Caco-2 (cell line): ENCODE measurements at regions not wholly inside any gene's neighbourhood (a gene's known extent, or its start where the extent isn't known, plus 50 kb on each side); places are given as distances from the start of the nearest gene placed in this dataset.

Experiments used
- BruUV-seq: library from RNA; stranded (reverse); fragments of 400-500 nt; replicated peaks from 2 replicates; lab custom pipeline; 2021; lab: Mats Ljungman, UMichigan
- CTCF ChIA-PET: fragments of 300-600 bp; sonication (Branson Sonifier 250); formaldehyde crosslinking; loops from one replicate; lab custom pipeline; 2022; ENCODE audit warnings: antibody characterized with exemption; lab: Charles Lee
- POLR2A ChIA-PET: fragments of 300-600 bp; sonication (Branson Sonifier 250); formaldehyde crosslinking; loops from one replicate; lab custom pipeline; 2022; ENCODE audit warnings: antibody characterized with exemption; lab: Charles Lee
- DNase-seq, 2 experiments: peaks; one replicate each; pipeline versions ENCODE4 v3.0.0 to v3.0.0-alpha.2; 2020 to 2022
- H3K27me3 ChIP-seq: replicated peaks from 2 replicates; pipeline ENCODE4 v1.6.0; 2011; ENCODE audit warnings: low read length; ENCODE audit not compliant: control insufficient read depth, insufficient read depth
- H3K36me3 ChIP-seq: 2 replicates; pipeline ENCODE4 v1.5.1; 2011; ENCODE audit warnings: low read length; ENCODE audit not compliant: control insufficient read depth, insufficient read depth
- H3K4me1 ChIP-seq: fragments of 250-450 bp; sonication (Bioruptor Pico); 2 replicates; pipeline ENCODE4 v1.5.1; 2020; ENCODE audit warnings: mild to moderate bottlenecking
- H3K4me3 ChIP-seq: 2 replicates; pipeline ENCODE4 v1.5.1; 2011; ENCODE audit warnings: low read depth, mild to moderate bottlenecking, control low read depth, low read length
- H3K9me3 ChIP-seq: fragments of 250-450 bp; sonication (Bioruptor Pico); 2 replicates; pipeline ENCODE4 v1.5.1; 2020; ENCODE audit warnings: mild to moderate bottlenecking, moderate library complexity
- H3K27ac Mint-ChIP-seq: one replicate; pipeline ENCODE4 v1.8.0; 2022; ENCODE audit warnings: mixed read lengths; ENCODE audit not compliant: unreplicated experiment
- H3K27me3 Mint-ChIP-seq: one replicate; pipeline ENCODE4 v1.8.0; 2022; ENCODE audit warnings: mixed read lengths; ENCODE audit not compliant: insufficient read depth, unreplicated experiment
- H3K36me3 Mint-ChIP-seq: one replicate; pipeline ENCODE4 v1.8.0; 2022; ENCODE audit warnings: mild to moderate bottlenecking, mixed read lengths; ENCODE audit not compliant: insufficient read depth, unreplicated experiment
- H3K4me1 Mint-ChIP-seq: one replicate; pipeline ENCODE4 v1.8.0; 2022; ENCODE audit warnings: low read depth, mixed read lengths; ENCODE audit not compliant: unreplicated experiment
- H3K4me3 Mint-ChIP-seq: one replicate; pipeline ENCODE4 v1.8.0; 2022; ENCODE audit warnings: mild to moderate bottlenecking, moderate library complexity, mixed read lengths; ENCODE audit not compliant: unreplicated experiment
- H3K9me3 Mint-ChIP-seq: one replicate; pipeline ENCODE4 v1.8.0; 2022; ENCODE audit warnings: mixed read lengths; ENCODE audit not compliant: unreplicated experiment
- intact Hi-C: fragments of 100-400 bp; cut with micrococcal nuclease; formaldehyde crosslinking; loops from one replicate; pipeline ENCODE4 v1.10.0; 2022; ENCODE audit not compliant: unreplicated experiment
- TF ChIP-seq, protein P1 (sequence below), 2 experiments: fragments of 200-600 bp in 1 of 2; IDR thresholded peaks; 1 replicate in 1 of 2; 2 replicates in 1 of 2; pipeline versions ENCODE4 v1.5.1 to v1.8.0; 2011 to 2022; ENCODE audit warnings: antibody characterized with exemption in 1 of 2, control low read depth in 1 of 2, inconsistent platforms in 1 of 2, low read depth in 1 of 2, low read length in 1 of 2, mild to moderate bottlenecking in 1 of 2, moderate library complexity in 1 of 2; ENCODE audit not compliant: insufficient read depth in 1 of 2, severe bottlenecking in 1 of 2, unreplicated experiment in 1 of 2

DNA sequence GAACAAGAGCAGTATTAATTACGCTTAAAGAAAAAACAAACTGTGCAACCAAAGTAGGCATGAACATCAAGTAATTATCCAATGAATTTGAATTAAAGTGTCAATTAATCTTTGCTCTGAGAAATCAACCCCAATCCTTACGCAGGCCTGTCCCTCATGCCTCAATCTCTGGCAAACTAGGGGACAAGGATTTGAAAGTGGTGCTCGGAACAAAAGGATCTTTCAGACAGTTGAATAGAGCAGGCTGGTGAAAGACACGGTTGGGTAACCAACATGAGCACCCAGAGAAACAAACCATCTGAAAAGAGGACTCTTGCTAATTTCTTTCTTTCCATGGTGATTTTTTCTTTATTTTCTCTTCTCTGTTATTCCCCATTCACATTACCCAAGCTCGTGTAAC, 203.5 kb upstream of the PHF14 start:
- POLR2A ChIA-PET: no interaction called here
- no TSS peak for BruUV-seq
- Histone ChIP-seq H3K27me3 (no peaks in the 10 kb centered on the region), H3K4me3 (no peak overlapping the region), H3K4me1 (no peaks in the 10 kb centered on the region), H3K36me3 (no peaks in the 10 kb centered on the region), H3K9me3 (no peaks in the 10 kb centered on the region)
- intact Hi-C loops: no loop called here
- no peaks in the 10 kb centered on the region for H3K9me3 Mint-ChIP-seq
- CTCF ChIA-PET: no interaction called here
- H3K27me3 Mint-ChIP-seq: peaks cover 9% of the 10 kb centered on the region
- H3K4me3 Mint-ChIP-seq: no peak overlapping the region
- no peaks in the 10 kb centered on the region for H3K36me3 Mint-ChIP-seq
- no peak for DNase-seq
- no peaks in the 10 kb centered on the region for H3K4me1 Mint-ChIP-seq
- no peak overlapping the region for H3K27ac Mint-ChIP-seq
- TF ChIP-seq, protein P1, sequence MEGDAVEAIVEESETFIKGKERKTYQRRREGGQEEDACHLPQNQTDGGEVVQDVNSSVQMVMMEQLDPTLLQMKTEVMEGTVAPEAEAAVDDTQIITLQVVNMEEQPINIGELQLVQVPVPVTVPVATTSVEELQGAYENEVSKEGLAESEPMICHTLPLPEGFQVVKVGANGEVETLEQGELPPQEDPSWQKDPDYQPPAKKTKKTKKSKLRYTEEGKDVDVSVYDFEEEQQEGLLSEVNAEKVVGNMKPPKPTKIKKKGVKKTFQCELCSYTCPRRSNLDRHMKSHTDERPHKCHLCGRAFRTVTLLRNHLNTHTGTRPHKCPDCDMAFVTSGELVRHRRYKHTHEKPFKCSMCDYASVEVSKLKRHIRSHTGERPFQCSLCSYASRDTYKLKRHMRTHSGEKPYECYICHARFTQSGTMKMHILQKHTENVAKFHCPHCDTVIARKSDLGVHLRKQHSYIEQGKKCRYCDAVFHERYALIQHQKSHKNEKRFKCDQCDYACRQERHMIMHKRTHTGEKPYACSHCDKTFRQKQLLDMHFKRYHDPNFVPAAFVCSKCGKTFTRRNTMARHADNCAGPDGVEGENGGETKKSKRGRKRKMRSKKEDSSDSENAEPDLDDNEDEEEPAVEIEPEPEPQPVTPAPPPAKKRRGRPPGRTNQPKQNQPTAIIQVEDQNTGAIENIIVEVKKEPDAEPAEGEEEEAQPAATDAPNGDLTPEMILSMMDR (IDR thresholded peaks at IDR 0.05; ENCODE audit: insufficient read depth in 1 of 2, low read depth in 1 of 2, low read length in 1 of 2, severe bottlenecking in 1 of 2, unreplicated experiment in 1 of 2): no peak

- H3K4me1 ChIP-seq: no peaks in the 10 kb centered on the region
- H3K9me3 ChIP-seq: no peaks in the 10 kb centered on the region
- no peaks in the 10 kb centered on the region for H3K36me3 ChIP-seq
- H3K27me3 ChIP-seq: no peaks in the 10 kb centered on the region
- TF ChIP-seq, protein P1 (IDR thresholded peaks at IDR 0.05; ENCODE audit: insufficient read depth in 1 of 2, low read depth in 1 of 2, low read length in 1 of 2, severe bottlenecking in 1 of 2, unreplicated experiment in 1 of 2): no peak
- DNase-seq: no peak
- Mint-ChIP-seq H3K4me1 (no peaks in the 10 kb centered on the region), H3K27me3 (peaks cover 9% of the 10 kb centered on the region), H3K36me3 (no peaks in the 10 kb centered on the region), H3K9me3 (no peaks in the 10 kb centered on the region), H3K4me3 (no peak overlapping the region), H3K27ac (no peak overlapping the region)
- CTCF ChIA-PET: no interaction called here
- H3K4me3 ChIP-seq: no peak overlapping the region
- intact Hi-C loops: no loop called here
- POLR2A ChIA-PET: no interaction called here
- BruUV-seq: no TSS peak
These were observed 200.2 kb upstream of the PHF14 start for GRCh38 chr7:10773430-10773829.

- intact Hi-C loops: no loop called here
- Histone ChIP-seq H3K9me3 (no peaks in the 10 kb centered on the region), H3K4me1 (no peaks in the 10 kb centered on the region), H3K27me3 (no peaks in the 10 kb centered on the region), H3K4me3 (no peak overlapping the region), H3K36me3 (no peaks in the 10 kb centered on the region)
- no peak for DNase-seq
- no peak overlapping the region for H3K4me3 Mint-ChIP-seq
- no peak overlapping the region for H3K27ac Mint-ChIP-seq
- ChIA-PET CTCF (no interaction called here), POLR2A (no interaction called here)
- no peaks in the 10 kb centered on the region for H3K4me1 Mint-ChIP-seq
- TF ChIP-seq, protein P1 (IDR thresholded peaks at IDR 0.05; ENCODE audit: insufficient read depth in 1 of 2, low read depth in 1 of 2, low read length in 1 of 2, severe bottlenecking in 1 of 2, unreplicated experiment in 1 of 2): no peak
- no TSS peak for BruUV-seq
- no peaks in the 10 kb centered on the region for H3K9me3 Mint-ChIP-seq
- H3K27me3 Mint-ChIP-seq: peaks cover 5% of the 10 kb centered on the region
- no peaks in the 10 kb centered on the region for H3K36me3 Mint-ChIP-seq
These were observed 193.9 kb upstream of the PHF14 start for GRCh38 chr7:10779465-10780399.
